VCaP (cell line): ENCODE measurements at regions not wholly inside any gene's neighbourhood (a gene's known extent, or its start where the extent isn't known, plus 50 kb on each side); places are given as distances from the start of the nearest gene placed in this dataset.

ENCODE experiments used
- H3K27ac ChIP-seq: fragments of 450-650 bp; 2 replicates; pipeline ENCODE4 v1.5.1; 2017
- CTCF ChIP-seq: fragments of 450-650 bp; conservative IDR thresholded peaks from 2 replicates; pipeline ENCODE4 v1.5.1; 2017; ENCODE audit warnings: mild to moderate bottlenecking, moderate library complexity

GRCh38 chr5:141789330-141789729, 88.9 kb downstream of the PCDH1 start:
- no peak overlapping the region for H3K27ac ChIP-seq
- TF ChIP-seq CTCF = no peak

GRCh38 chr5:141788296-141788970, 89.8 kb downstream of the PCDH1 start:
- no peak overlapping the region for H3K27ac ChIP-seq
- TF ChIP-seq CTCF = no peak

- no peak for TF ChIP-seq CTCF
Measured at GRCh38 chr5:141787376-141787775, 90.8 kb downstream of the PCDH1 start.

GRCh38 chr5:141786700-141787099, 91.5 kb downstream of the PCDH1 start:
- TF ChIP-seq CTCF = no peak
- no peak overlapping the region; the same call in 1 of the 2 replicates for H3K27ac ChIP-seq

More at GRCh38 chr5:141787376-141787775, 90.8 kb downstream of the PCDH1 start:
- H3K27ac ChIP-seq = no peak overlapping the region

- H3K27ac ChIP-seq = peak overlapping the region; percentile 51
- no peak for TF ChIP-seq CTCF
Measured at GRCh38 chr5:141785711-141786110, 92.5 kb downstream of the PCDH1 start.

- peak overlapping the region; percentile 51; the same call in 1 of the 2 replicates for H3K27ac ChIP-seq
- no peak for TF ChIP-seq CTCF
Measured at GRCh38 chr5:141785135-141785534, 93.1 kb downstream of the PCDH1 start.

- TF ChIP-seq CTCF = no peak
- H3K27ac ChIP-seq = peak overlapping the region; percentile 51; the same call in 1 of the 2 replicates
Measured at GRCh38 chr5:141784529-141784928, 93.7 kb downstream of the PCDH1 start.
